ENCODE measurements at regions not wholly inside any gene's neighbourhood (a gene's known extent, or its start where the extent isn't known, plus 50 kb on each side); places are given as distances from the start of the nearest gene placed in this dataset.

GRCh38 chr11:70762810-70763209 lies 364.5 kb downstream of the CTTN start:
- no peak overlapping the region for H3K4me2 ChIP-seq (ENCODE audit: insufficient read depth, low read length)
- TF ChIP-seq EZH2 (IDR thresholded peaks at IDR 0.05; ENCODE audit: borderline replicate concordance, low read depth, low read length, severe bottlenecking) = no peak
- TF ChIP-seq CTCF (IDR thresholded peaks at IDR 0.05; ENCODE audit: borderline replicate concordance, extremely low read depth, low read length, poor library complexity, severe bottlenecking) = no peak
- H3K79me2 ChIP-seq (ENCODE audit: insufficient read depth, low read length) = no peaks in the 10 kb centered on the region
- ATAC-seq (ENCODE audit: insufficient read depth, low read depth) (no peak), DNase-seq (no peak)
- H4K20me1 ChIP-seq (ENCODE audit: insufficient read depth, low read length) = no peaks in the 10 kb centered on the region
- no peak overlapping the region for H2AFZ ChIP-seq (ENCODE audit: low read depth, low read length)
- H3K36me3 ChIP-seq (ENCODE audit: insufficient read depth, low read length) = no peaks in the 10 kb centered on the region
- H3K4me1 ChIP-seq (ENCODE audit: insufficient read depth, low read length) = no peaks in the 10 kb centered on the region
- no peak overlapping the region for H3K4me3 ChIP-seq (ENCODE audit: low read depth in 1 of 2, low read length in 2 of 2)
- H3K9ac ChIP-seq (ENCODE audit: low read depth, low read length) = no peak overlapping the region
- H3K9me3 ChIP-seq (ENCODE audit: insufficient read depth, low read length, severe bottlenecking) = no peaks in the 10 kb centered on the region
- H3K27me3 ChIP-seq (ENCODE audit: insufficient read depth, low read length, poor library complexity) = no peaks in the 10 kb centered on the region
- H3K27ac ChIP-seq (ENCODE audit: low read length) = no peak overlapping the region

- Histone ChIP-seq H3K9ac (ENCODE audit: low read depth, low read length) (no peak overlapping the region), H3K4me1 (ENCODE audit: insufficient read depth, low read length) (no peaks in the 10 kb centered on the region), H3K79me2 (ENCODE audit: insufficient read depth, low read length) (no peaks in the 10 kb centered on the region), H2AFZ (ENCODE audit: low read depth, low read length) (no peak overlapping the region), H3K27me3 (ENCODE audit: insufficient read depth, low read length, poor library complexity) (no peaks in the 10 kb centered on the region), H3K36me3 (ENCODE audit: insufficient read depth, low read length) (no peaks in the 10 kb centered on the region), H3K4me2 (ENCODE audit: insufficient read depth, low read length) (no peak overlapping the region), H3K4me3 (ENCODE audit: low read depth in 1 of 2, low read length in 2 of 2) (no peak overlapping the region), H4K20me1 (ENCODE audit: insufficient read depth, low read length) (no peaks in the 10 kb centered on the region), H3K27ac (ENCODE audit: low read length) (no peak overlapping the region), H3K9me3 (ENCODE audit: insufficient read depth, low read length, severe bottlenecking) (no peaks in the 10 kb centered on the region)
- ATAC-seq (ENCODE audit: insufficient read depth, low read depth) (no peak), DNase-seq (no peak)
- TF ChIP-seq EZH2 (IDR thresholded peaks at IDR 0.05; ENCODE audit: borderline replicate concordance, low read depth, low read length, severe bottlenecking) = no peak
Observed at GRCh38 chr11:70763606-70764005, 365.3 kb downstream of the CTTN start.

- Histone ChIP-seq H3K27ac (ENCODE audit: low read length) (no peak overlapping the region), H3K27me3 (ENCODE audit: insufficient read depth, low read length, poor library complexity) (no peaks in the 10 kb centered on the region), H3K79me2 (ENCODE audit: insufficient read depth, low read length) (no peaks in the 10 kb centered on the region), H3K4me2 (ENCODE audit: insufficient read depth, low read length) (no peak overlapping the region), H3K36me3 (ENCODE audit: insufficient read depth, low read length) (no peaks in the 10 kb centered on the region), H2AFZ (ENCODE audit: low read depth, low read length) (no peak overlapping the region), H3K4me1 (ENCODE audit: insufficient read depth, low read length) (no peaks in the 10 kb centered on the region), H3K4me3 (ENCODE audit: low read depth in 1 of 2, low read length in 2 of 2) (no peak overlapping the region), H3K9me3 (ENCODE audit: insufficient read depth, low read length, severe bottlenecking) (no peaks in the 10 kb centered on the region), H3K9ac (ENCODE audit: low read depth, low read length) (no peak overlapping the region), H4K20me1 (ENCODE audit: insufficient read depth, low read length) (no peaks in the 10 kb centered on the region)
- DNase-seq = no peak
- TF ChIP-seq CTCF (IDR thresholded peaks at IDR 0.05; ENCODE audit: borderline replicate concordance, extremely low read depth, low read length, poor library complexity, severe bottlenecking) = no peak
- no peak for ATAC-seq (ENCODE audit: insufficient read depth, low read depth)
Observed at GRCh38 chr11:70764356-70764905, 366.1 kb downstream of the CTTN start.

- no peak overlapping the region for H2AFZ ChIP-seq (ENCODE audit: low read depth, low read length)
- no peaks in the 10 kb centered on the region for H3K9me3 ChIP-seq (ENCODE audit: insufficient read depth, low read length, severe bottlenecking)
- H3K36me3 ChIP-seq (ENCODE audit: insufficient read depth, low read length) = no peaks in the 10 kb centered on the region
- no peak overlapping the region for H3K27ac ChIP-seq (ENCODE audit: low read length)
- H3K4me3 ChIP-seq (ENCODE audit: low read depth in 1 of 2, low read length in 2 of 2) = no peak overlapping the region
- H3K9ac ChIP-seq (ENCODE audit: low read depth, low read length) = no peak overlapping the region
- ATAC-seq (ENCODE audit: insufficient read depth, low read depth) = no peak
- no peak overlapping the region for H3K4me2 ChIP-seq (ENCODE audit: insufficient read depth, low read length)
- H3K27me3 ChIP-seq (ENCODE audit: insufficient read depth, low read length, poor library complexity) = no peaks in the 10 kb centered on the region
- TF ChIP-seq CTCF (IDR thresholded peaks at IDR 0.05; ENCODE audit: borderline replicate concordance, extremely low read depth, low read length, poor library complexity, severe bottlenecking) (no peak), EZH2 (IDR thresholded peaks at IDR 0.05; ENCODE audit: borderline replicate concordance, low read depth, low read length, severe bottlenecking) (no peak)
- H3K4me1 ChIP-seq (ENCODE audit: insufficient read depth, low read length) = no peaks in the 10 kb centered on the region
- DNase-seq = no peak
- no peaks in the 10 kb centered on the region for H4K20me1 ChIP-seq (ENCODE audit: insufficient read depth, low read length)
- H3K79me2 ChIP-seq (ENCODE audit: insufficient read depth, low read length) = no peaks in the 10 kb centered on the region
Observed at GRCh38 chr11:70766901-70767300, 368.6 kb downstream of the CTTN start.
